Esophagus squamous epithelium (tissue), 4 donors: ENCODE measurements at regions not wholly inside any gene's neighbourhood (a gene's known extent, or its start where the extent isn't known, plus 50 kb on each side); places are given as distances from the start of the nearest gene placed in this dataset.

Source experiments
- POLR2A ChIP-seq, 4 donors: fragments of 450-650 bp; IDR thresholded peaks; one replicate each; pipeline ENCODE4 v1.6.1; 2017; ENCODE audit warnings: antibody characterized with exemption in 4 of 4, mild to moderate bottlenecking in 4 of 4, moderate library complexity in 3 of 4
- TF ChIP-seq, protein P1 (sequence below), 6 experiments: fragments of 450-650 bp in 4 of 6; fragments of 200-600 bp in 2 of 6; sonication (generic) in 2 of 6; IDR thresholded peaks; one replicate each; pipeline ENCODE4 v1.5.1; 2016 to 2019; ENCODE audit warnings: antibody characterized with exemption in 6 of 6, mild to moderate bottlenecking in 4 of 6, moderate library complexity in 4 of 6

DNA sequence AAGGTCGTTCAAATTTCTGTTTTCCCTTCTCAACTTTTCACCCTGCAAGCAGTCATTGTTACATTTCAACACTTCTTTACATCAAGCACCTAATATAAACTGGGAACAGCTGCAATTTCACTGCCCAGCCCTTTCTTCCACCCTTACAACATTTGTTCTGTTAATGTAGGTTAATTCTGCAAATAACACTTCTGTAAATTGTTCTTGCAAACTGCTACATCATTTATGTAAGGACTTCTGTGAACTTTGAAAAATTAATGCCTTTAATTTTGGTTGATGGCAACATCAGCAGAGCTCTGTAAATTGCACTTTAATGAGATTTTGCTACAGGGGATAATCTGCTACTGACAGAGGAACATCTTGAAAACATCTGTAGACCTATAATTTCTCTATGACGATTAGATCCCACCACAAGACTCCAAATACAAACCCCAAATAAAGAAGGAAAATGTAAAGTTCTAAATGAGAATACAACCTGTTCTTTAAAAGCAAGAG is 93.5 kb downstream of the ZIC4 start:
- TF ChIP-seq, protein P1, sequence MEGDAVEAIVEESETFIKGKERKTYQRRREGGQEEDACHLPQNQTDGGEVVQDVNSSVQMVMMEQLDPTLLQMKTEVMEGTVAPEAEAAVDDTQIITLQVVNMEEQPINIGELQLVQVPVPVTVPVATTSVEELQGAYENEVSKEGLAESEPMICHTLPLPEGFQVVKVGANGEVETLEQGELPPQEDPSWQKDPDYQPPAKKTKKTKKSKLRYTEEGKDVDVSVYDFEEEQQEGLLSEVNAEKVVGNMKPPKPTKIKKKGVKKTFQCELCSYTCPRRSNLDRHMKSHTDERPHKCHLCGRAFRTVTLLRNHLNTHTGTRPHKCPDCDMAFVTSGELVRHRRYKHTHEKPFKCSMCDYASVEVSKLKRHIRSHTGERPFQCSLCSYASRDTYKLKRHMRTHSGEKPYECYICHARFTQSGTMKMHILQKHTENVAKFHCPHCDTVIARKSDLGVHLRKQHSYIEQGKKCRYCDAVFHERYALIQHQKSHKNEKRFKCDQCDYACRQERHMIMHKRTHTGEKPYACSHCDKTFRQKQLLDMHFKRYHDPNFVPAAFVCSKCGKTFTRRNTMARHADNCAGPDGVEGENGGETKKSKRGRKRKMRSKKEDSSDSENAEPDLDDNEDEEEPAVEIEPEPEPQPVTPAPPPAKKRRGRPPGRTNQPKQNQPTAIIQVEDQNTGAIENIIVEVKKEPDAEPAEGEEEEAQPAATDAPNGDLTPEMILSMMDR (IDR thresholded peaks at IDR 0.05) = no peak
- no peak for TF ChIP-seq POLR2A (IDR thresholded peaks at IDR 0.05)
